HK-2 (cell line): ENCODE measurements at regions not wholly inside any gene's neighbourhood (a gene's known extent, or its start where the extent isn't known, plus 50 kb on each side); places are given as distances from the start of the nearest gene placed in this dataset.
A peak's percentile ranks its signal among the peaks of the same experiment; 100 is the strongest.
"Not testable (repeated sequence)": the region's sequence is repeated elsewhere in the genome, so short reads cannot be mapped to it uniquely, and the experiment has no call there.

Experiments
- DNase-seq: peaks from one replicate; pipeline ENCODE4 v3.0.0-alpha.2; 2018; ENCODE audit not compliant: unreplicated experiment

- no peak for DNase-seq
Measured at GRCh38 chr12:67077617-67078016, 191.5 kb upstream of the CAND1 start.

- no peak for DNase-seq
Measured at GRCh38 chr12:67078957-67079356, 190.2 kb upstream of the CAND1 start.

- DNase-seq: no peak
Measured at GRCh38 chr12:67080637-67081036, 188.5 kb upstream of the CAND1 start.

- no peak for DNase-seq
Measured at GRCh38 chr12:67082221-67082620, 186.9 kb upstream of the CAND1 start.

- no peak for DNase-seq
Measured at GRCh38 chr12:67085699-67086098, 183.5 kb upstream of the CAND1 start.

GRCh38 chr12:67086116-67086515, 183.0 kb upstream of the CAND1 start:
- DNase-seq: no peak

GRCh38 chr12:67088401-67089118, 180.6 kb upstream of the CAND1 start:
- DNase-seq: no peak

- DNase-seq: no peak
Measured at GRCh38 chr12:67091204-67091603, 178.0 kb upstream of the CAND1 start.

- no peak for DNase-seq
Measured at GRCh38 chr12:67091678-67092077, 177.5 kb upstream of the CAND1 start.

GRCh38 chr12:67092934-67093333, 176.2 kb upstream of the CAND1 start:
- DNase-seq: not testable (repeated sequence)

- no peak for DNase-seq
Measured at GRCh38 chr12:67096533-67097318, 172.4 kb upstream of the CAND1 start.

GRCh38 chr12:67099858-67100257, 169.3 kb upstream of the CAND1 start:
- DNase-seq: no peak

GRCh38 chr12:67103521-67103920, 165.6 kb upstream of the CAND1 start:
- no peak for DNase-seq

- no peak for DNase-seq
Measured at GRCh38 chr12:67107235-67107634, 161.9 kb upstream of the CAND1 start.

GRCh38 chr12:67107751-67108269, 161.3 kb upstream of the CAND1 start:
- DNase-seq: no peak

GRCh38 chr12:67110345-67110744, 158.8 kb upstream of the CAND1 start:
- not testable (repeated sequence) for DNase-seq

GRCh38 chr12:67111182-67111581, 158.0 kb upstream of the CAND1 start:
- no peak for DNase-seq

- no peak for DNase-seq
Measured at GRCh38 chr12:67112586-67112985, 156.6 kb upstream of the CAND1 start.

GRCh38 chr12:67116134-67116533, 153.0 kb upstream of the CAND1 start:
- no peak for DNase-seq

GRCh38 chr12:67122584-67122983, 146.6 kb upstream of the CAND1 start:
- DNase-seq: no peak

- DNase-seq: peak; percentile 14
Measured at GRCh38 chr12:67137256-67137655, 131.9 kb upstream of the CAND1 start.

- no peak for DNase-seq
Measured at GRCh38 chr12:67141296-67142018, 127.7 kb upstream of the CAND1 start.
